ENCODE measurements at regions not wholly inside any gene's neighbourhood (a gene's known extent, or its start where the extent isn't known, plus 50 kb on each side); places are given as distances from the start of the nearest gene placed in this dataset.

GRCh38 chr2:207403950-207404349 is 125.8 kb upstream of the CREB1 start:
- TF ChIP-seq GATA3 (IDR thresholded peaks at IDR 0.05; ENCODE audit: low read depth, low read length) (no peak), GATA2 (IDR thresholded peaks at IDR 0.05; ENCODE audit: low read depth, low read length) (no peak)
